ENCODE measurements at regions not wholly inside any gene's neighbourhood (a gene's known extent, or its start where the extent isn't known, plus 50 kb on each side); places are given as distances from the start of the nearest gene placed in this dataset.
"Not testable (repeated sequence)": the region's sequence is repeated elsewhere in the genome, so short reads cannot be mapped to it uniquely, and the experiment has no call there.

DNA sequence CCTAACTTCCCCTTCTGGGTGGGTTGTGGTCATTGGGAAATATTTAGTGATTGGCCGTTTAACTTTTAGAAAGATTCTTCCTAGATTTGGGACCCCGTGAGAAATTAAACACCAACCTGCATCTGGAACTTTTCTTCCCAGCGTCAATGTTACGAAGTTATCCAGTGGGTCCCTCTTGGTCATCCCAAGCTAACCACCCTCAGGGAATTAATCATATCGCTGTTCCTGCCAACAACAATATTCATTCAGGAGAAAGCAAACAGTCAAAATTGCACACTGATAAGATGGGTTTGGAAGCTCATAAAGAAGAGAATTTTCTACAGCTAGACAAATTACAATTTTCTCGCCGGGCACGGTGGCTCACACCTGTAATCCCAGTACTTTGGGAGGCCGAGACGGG lies 121.2 kb upstream of the STX18 start:
- DNase-seq = no peak

DNA sequence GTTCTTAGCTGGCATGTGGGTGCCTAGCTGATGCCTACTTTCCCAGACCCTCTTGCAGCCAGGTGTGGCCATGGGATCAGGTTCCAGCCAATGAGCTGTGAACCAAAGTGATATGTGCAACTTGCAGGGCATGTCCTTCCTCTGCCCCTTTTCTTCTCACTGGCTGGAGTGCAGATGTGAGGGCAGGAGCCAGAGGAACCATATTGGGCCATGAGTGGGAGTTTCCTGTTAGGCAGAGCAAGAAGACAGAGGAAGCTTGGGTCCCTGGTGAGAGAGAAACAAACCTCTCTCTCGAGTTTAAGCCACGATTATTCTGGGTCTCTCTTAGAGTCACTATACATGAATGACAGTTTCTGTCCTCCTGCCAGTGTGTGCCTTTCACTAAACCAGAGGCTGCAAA lies 120.4 kb upstream of the STX18 start:
- DNase-seq = no peak

DNA sequence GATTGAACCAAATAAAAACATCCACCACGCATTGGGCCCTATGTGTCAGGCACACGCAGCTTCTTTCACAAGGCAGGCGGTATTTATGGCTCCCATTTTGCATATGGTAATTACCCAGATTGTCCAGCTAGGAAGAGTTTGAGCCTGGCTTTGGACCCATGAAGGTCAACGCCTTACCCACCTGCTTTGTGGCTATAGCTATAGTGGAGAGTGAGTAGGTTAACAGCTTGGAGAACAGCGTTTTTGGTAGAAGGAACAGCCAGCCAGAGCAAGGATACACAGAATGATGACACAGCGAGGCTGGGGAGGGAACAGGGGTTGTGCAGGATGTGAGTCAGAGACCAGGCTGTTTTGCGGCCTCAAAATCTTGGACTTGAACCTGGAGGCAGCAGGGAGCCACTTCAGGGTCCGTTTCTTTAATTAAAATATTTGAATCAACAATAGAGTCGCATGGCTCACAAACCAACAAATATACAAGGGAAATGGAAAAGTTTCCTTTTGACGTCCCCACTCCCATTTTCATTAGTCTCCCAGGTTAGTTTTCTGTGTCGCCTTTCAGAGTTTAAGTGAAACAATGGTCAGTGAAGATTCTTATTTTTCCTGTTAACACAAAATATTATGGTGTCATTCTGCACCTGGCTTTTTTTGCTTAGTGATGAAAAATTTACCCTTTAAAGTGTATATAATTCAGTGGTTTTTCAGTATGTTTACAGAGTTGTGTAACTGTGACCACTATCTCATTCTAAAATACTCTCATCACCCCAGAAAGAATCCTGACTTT lies 118.2 kb upstream of the STX18 start:
- DNase-seq = no peak

DNA sequence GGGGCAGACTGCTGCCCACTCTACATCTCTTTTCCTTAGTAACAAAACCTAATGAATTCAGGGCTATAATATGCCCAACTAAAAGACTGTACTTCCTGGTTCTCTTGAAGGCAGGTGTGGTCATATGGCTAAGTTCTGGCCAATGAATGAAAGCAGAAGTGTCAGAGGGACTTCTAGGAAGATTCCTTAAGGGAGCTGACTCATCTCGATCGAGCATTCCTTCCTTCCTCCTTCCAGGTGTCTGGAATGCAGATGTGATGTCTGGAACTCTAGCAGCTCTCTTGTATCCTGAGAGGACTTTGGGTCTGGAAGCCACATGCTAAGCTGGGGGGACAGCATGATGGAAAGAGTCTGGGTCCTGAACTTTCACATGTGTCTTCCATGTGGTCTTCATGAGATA lies 116.2 kb upstream of the STX18 start:
- DNase-seq = no peak

DNA sequence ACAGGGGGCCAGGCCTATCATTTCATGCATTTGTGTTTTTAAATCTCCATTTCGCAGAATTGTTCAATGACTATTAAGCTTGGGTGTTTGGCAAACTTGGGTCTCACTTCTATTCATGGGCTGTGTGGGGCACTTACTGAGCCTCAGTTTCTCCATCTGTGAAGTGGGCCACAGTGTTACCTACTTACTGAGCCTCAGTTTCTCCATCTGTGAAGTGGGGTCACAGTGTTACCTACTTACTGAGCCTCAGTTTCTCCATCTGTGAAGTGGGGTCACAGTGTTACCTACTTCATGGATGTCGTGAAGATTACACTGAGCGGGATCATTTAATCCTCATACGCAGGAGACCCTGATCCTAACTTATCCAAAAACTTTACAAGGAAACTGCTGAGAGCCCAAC lies 115.1 kb upstream of the STX18 start:
- no peak for DNase-seq

DNA sequence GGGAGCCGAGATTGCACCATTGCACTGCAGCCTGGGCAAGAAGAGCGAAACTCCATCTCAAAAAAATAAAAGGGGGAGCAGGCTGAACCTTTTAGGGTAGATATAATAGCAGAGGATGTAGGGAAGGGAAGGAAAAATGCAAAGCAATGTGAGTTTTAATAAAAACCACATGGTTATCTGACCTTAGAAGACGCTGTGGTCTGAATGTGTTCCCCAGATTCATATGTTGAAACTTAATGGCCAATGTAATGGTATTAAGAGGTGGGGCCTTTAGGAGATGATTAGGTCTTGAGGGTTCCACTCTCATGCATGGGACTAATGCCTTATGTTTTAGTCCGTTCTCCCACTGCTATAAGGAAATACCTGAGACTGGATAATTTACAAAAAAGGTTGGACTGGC lies 114.1 kb upstream of the STX18 start:
- no peak for DNase-seq

DNA sequence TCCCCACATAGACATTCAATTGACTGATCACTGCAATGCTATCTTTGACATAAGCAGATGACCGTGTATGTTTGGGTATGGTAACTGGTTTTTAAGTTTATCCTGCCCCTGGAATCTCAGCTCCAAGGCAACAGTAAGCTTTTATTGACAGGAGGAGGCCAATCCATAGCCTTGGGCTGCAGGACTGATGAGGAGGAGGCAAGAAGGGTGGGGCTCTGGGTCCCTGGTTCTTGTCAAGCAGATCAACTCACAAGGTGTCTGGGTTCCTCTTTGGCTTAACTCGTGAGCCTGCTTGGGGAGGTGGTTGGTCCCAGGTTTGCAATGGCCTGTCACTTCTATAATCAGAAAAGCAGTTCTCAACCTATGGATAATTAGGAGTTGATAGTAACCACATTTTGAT lies 113.2 kb upstream of the STX18 start:
- DNase-seq = no peak

DNA sequence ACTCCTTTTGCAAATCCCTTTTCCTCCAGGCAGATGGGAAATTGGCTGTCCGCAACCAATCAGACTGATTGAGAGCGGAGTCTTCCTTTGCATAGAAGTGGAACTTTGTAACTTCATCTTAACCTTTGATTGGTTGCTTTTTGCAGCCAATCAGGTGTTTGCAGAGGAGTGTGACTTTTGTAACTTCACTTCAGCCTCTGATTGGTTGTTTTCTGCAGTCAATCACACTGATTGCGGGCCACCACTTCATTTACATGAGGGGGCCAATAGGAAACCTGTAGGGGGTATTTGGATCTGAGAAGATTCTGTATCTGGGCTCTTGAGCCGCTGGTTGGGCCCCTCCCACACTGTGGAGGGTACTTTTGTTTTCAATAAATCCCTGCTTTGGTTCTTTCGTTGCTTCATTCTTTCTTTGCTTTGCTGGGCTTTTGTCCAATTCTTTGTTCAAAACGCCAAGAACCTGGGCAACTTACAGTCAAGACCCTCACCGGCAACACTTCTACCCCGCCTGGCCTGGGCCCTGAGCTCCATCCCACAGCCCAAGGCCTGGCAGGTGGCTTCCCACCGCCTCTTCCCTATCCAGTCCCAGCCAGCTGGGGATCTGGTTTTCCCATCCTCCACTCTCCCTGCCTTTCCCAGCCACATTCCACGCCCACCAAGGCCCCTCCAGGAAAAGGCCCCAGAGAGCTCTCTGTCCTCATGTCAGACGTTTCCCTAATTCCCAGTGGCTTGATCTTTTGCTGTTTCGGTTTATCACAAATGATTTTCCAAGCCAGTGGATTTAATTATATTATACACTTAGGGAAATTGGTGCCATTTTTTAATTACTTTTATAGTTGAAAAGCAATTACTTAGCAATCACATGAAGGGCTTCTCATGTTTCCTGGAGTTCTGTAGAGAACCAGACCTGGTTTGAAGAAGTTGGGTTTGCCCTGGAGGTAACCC lies 110.2 kb upstream of the STX18 start:
- no peak for DNase-seq

DNA sequence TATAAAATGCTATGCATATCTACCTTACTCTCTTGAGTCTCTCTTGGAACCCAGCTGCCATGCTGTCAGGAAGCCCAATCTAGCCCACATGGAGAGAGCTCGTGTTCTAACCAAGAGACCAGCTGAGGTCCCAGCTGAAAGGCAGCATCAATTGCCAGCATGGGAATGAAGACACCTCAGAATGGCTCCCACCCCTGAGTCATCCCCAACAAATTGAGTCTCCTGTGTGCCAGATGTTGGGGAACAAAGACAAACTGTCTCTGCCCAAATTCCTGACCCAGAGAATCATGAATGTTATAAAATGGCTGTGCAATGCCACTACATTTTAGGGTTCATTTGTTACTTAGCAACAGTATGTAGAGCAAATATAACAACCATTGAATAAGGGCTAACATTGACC lies 105.2 kb upstream of the STX18 start:
- no peak for DNase-seq

DNA sequence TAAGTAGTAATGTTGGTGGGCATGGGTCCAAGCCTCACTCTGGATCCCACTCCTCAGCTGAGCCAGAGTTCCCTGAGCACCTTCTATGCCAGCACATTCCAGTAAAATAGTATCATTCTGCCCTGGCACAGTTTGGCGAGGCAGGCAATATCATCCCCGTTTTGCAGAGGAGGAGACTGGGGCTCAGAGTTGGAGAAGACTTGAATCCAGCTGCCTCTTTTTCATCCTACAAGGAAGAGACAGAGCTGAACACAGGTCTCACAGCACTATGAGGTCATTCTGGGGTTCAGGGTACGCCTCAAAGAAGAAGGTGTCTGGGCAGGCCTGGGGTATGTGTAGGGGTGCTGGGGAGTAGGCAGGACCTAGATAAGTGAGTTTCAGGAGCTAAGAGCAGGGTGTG lies 103.9 kb upstream of the STX18 start:
- no peak for DNase-seq

DNA sequence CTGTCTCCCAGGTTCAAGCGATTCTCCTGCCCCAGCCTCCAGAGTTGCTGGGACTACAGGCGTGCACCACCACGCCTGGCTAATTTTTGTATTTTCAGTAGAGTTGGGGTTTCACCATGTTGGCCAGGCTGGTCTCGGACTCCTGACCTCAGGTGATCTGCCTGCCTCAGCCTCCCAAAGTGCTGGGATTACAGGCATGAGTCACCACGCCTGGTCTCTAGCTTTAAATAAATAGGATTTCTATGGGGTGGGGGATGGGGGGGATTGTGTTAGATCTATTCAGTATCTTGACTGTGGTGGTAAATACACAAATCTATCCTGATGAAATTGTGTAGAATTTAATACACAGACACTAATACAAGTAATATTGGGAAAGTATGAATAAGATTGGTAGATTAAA lies 102.4 kb upstream of the STX18 start:
- not testable (repeated sequence) for DNase-seq

DNA sequence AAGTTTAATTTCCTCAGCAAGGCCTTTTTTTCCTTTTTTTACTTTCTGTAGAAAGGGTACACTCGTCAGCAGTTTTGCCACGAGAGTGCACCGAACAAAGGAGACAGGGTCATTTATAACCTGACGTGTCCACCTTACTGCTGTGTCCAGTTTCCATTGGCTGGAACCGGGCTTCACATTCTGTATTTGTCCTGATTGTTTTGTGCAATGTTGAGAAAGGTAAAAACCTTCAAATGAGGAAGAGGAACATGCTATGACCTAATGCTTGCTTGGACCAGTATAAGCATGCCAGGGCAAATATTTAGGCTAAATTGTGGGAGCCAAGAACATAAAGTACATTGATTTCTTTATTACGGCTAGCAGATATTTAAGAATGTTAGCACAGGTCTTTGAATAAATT lies 101.9 kb upstream of the STX18 start:
- DNase-seq = not testable (repeated sequence)

DNA sequence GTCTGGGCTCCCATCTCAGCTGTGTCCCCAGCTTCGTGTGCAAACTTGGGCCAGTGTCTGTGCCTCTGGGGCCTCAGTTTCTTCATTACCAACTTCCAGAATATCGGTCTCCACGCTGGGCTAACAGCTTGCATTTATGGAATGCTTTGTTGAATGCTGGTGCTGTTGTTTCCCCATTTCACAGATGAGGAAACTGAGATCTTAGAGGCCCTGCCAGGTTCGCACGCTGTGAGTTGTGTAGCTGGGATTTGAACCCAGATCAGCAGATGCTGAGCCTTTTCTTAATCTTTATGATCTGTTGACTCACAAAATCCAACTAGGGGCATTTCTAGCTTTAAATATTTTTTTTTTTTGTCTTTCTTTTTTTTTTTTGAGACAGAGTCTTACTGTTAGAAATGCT lies 101.5 kb upstream of the STX18 start:
- DNase-seq = no peak

DNA sequence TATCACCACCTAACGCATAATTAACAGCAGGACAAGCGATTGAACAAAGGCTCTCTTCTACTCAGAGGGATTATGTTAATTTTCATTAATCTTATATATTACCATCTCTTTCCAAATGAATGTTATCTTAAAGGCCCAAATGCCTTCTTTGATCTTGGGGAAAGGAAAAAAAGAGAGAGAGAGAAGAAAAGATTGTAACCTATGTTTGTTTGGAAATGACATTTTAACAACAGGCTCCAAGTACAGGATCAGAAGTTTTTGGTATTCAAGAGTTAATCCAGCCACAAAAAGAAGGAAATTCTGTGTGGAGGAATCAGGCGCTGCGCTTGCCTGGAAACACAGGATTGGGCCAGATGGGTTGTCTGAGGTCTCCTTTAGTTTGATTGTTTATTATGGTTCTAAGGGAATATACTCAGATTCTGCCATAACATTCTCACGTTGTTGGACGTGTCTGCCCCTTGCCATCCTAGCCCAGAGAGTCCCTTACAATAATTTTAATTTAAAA lies 100.7 kb upstream of the STX18 start:
- no peak for DNase-seq

DNA sequence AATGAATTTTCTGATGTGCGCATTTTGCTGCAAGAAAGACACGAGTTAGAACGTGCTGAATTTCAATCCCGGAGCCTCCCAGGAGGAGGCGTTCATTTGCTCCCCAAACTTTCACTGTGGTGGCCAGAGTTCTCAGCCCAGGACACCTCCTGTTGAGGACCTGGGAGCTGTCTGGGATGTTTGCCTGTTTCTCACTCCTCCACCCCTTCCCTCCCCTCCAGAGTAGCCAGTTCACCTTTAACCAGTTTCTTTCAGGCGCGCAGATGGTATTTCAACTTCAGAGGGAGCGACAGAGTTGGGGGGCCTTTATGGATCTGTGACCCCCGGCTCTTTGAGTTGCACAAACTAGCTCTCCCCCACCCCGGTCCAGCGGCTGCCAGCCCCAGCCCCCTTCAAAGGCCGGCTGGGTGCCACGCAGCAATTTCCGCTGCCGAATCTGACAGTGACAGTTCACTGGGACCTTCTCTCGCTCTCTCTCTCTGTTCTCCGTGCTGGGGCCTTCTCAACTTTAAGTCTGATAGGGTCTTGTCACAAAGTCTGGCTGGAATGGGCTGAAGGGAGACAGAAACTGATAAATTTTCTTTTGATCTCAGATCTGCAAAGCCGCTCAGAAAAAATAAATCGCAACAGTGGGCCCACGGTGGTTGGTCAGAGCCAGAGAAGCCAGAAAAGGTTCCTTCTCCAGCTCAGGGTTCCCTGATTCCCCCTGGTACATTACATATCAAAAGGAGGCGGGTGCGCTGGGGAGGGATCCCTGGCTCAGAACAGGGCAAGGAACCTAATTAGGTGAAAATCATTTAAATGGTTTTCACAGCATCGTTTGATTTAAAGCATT lies 100.0 kb upstream of the STX18 start:
- DNase-seq = no peak

DNA sequence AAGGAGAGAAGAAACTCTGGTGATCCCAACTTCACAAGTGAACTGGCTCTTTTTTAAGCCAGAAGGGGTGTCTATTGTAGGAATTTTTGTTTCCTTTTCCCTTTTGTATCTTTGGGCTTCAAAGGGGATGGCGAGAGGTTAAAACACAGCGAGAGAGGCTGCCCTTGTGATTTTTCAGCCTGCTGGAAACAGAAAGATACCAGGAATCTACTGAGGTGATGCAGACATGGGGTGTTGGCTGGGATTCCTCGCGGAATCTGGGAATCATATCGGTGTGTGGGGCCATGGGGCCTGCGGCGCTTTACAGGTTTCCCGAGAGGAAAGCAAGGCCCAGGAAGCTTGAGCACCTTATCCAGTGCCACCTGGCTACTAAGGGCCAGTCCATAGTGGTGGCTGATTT lies 99.4 kb upstream of the STX18 start:
- DNase-seq = no peak

DNA sequence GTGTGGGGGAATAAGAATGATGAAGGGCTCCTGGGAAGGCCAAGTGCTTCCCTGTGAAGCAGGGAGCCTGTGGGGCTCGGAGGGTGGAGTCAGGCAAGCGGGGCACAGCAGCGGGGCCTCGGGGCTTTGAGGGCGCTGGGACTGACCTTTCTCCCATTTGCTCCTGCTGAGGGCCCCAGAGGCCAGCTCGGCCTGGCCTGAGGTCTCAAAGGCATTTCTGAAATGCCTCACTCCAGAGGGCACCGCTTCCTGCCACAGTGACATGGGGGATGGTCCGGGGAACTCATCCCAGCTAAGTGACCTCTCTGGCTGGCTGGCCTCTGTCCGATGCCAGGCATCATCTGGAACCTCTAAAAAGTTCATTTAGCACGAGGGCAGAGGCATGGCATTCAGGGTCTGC lies 98.8 kb upstream of the STX18 start:
- no peak for DNase-seq

DNA sequence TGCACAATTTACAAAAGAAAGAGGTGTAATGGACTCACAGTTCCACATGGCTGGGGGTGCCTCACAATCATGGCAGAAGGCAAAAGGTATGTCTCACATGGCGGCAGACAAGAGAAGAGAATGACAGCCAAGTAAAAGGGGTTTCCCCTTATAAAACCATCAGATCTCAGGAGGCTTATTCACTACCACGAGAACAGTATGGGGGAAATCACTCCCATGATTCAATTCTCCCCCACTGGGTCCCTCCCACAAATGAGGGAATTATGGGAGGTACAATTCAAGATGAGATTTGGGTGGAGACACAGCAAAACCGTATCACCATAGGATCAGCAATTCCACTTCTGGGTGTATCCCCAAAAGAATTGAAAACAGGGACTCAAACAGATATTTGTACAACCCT lies 97.5 kb upstream of the STX18 start:
- DNase-seq = no peak

DNA sequence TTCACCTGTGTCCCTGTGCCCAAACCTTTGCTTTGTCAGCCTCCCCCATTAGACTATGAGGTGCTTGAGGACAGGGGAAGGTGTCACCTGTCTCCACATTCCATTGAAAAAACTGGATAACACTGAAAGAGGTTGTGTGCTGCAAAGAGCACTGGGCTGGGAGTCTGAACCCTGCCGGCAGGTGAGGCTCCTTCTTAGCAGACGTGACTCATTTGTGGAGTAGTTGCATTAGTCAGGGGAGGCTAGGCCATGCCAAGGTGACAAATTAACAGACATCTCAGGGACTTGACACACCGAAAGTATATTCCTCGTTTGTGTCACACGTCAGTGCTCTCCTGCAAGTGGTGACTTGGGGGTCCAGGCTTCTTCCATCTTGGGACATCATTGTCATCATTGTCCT lies 95.9 kb upstream of the STX18 start:
- DNase-seq = no peak

DNA sequence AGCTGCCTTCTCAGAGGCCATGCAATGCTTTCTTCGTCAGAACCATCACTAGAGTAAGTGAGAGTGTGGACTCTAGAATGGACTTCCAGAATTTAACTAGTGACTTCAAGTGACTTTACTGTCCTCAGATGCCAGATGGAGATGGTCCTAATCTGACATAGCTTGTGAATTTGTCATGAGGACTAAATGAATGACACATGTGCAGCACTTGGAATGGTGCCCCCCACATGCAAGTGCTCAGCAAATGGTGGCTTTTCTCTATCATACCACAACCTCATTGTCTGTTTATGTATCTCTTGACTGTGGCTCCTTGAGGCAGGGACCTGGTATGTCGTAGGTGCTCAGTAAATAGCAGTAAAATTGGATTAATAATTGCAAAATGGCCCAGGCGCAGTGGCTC lies 91.6 kb upstream of the STX18 start:
- no peak for DNase-seq

DNA sequence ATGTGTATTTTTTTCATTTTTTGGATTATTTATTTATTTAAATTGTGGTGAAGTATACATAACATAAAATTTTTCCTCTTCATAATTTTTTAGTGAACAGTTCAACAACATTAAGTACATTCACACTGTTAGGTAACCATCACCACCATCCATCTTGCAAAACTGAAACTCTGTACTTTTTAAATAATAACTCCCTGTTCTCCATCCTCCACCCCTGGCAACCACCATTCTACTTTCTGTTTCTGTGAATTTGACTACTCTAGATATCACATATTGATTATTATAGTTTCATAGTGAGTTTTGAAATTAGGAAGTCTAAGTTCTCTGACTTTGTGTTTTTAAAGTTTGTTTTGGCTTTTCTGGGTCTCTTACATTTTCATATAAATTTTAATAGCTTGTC lies 89.3 kb upstream of the STX18 start:
- no peak for DNase-seq

DNA sequence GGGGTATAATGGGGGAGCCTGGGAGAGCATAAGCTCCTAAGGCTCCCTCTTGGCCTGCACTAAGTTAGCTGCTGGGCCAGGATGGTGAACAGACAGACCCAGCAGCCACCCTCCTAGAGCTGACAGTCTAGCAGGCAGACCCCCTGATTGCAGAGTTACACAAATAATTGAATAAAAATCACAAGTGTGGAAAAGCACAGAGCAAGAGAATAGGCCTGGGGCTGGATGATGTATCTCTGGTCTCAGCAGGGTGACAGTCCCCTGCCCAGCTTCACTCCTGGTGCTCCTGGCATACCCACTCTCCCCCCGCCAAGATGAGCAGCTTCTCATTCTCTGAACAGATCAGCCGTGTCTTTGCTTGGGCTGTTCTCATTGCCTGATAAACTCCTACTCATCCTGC lies 86.1 kb upstream of the STX18 start:
- no peak for DNase-seq

DNA sequence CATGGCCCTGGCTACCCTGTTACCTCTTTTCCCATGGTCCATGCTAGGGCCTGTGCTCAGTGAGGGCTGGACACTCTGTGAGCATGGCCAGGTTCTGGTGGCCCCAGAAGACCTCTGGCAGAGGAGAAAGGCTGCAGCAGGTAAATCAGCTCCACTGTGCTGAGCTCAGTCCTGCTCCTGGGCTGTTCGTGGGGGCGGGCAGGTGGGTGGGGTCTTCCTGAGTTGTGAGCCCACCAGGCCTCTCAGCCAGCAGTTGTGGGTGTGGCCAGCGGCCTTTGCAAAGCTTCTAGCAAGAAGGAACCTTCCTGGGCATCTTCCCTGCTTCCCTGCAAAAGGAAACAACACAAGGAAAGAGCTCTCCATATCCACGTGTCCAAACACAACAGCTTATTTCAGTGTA lies 85.3 kb upstream of the STX18 start:
- no peak for DNase-seq
